GM12873 (cell line): ENCODE measurements at regions not wholly inside any gene's neighbourhood (a gene's known extent, or its start where the extent isn't known, plus 50 kb on each side); places are given as distances from the start of the nearest gene placed in this dataset.

Experiments used
- TF ChIP-seq, protein P1 (sequence below): IDR thresholded peaks from 2 replicates; pipeline ENCODE4 v1.5.1; 2012; ENCODE audit warnings: low read depth, mild to moderate bottlenecking, moderate library complexity, low read length, control low read depth; ENCODE audit not compliant: insufficient read depth; ENCODE audit errors: missing control alignments

DNA sequence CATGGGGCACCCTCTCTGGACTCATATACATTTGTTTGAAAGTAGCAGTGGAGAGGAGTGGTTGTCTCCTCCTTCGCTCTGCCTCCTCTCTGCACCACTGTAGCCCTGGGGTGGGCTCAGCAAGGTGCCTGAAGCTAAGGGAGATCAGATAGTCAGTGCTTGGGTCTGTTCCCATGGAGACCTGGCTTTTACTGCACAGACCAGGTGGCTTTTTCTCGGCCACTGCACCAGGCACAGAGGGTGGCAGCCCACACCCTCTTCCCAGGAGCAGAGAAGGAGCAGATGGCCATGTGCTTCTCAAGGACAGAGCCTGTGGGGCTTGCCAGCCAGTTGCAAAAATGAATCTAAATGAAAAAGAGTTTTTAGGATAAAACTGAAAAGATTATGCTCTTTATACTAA is 123.4 kb upstream of the KCNK1 start:
- TF ChIP-seq, protein P1, sequence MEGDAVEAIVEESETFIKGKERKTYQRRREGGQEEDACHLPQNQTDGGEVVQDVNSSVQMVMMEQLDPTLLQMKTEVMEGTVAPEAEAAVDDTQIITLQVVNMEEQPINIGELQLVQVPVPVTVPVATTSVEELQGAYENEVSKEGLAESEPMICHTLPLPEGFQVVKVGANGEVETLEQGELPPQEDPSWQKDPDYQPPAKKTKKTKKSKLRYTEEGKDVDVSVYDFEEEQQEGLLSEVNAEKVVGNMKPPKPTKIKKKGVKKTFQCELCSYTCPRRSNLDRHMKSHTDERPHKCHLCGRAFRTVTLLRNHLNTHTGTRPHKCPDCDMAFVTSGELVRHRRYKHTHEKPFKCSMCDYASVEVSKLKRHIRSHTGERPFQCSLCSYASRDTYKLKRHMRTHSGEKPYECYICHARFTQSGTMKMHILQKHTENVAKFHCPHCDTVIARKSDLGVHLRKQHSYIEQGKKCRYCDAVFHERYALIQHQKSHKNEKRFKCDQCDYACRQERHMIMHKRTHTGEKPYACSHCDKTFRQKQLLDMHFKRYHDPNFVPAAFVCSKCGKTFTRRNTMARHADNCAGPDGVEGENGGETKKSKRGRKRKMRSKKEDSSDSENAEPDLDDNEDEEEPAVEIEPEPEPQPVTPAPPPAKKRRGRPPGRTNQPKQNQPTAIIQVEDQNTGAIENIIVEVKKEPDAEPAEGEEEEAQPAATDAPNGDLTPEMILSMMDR: no peak

DNA sequence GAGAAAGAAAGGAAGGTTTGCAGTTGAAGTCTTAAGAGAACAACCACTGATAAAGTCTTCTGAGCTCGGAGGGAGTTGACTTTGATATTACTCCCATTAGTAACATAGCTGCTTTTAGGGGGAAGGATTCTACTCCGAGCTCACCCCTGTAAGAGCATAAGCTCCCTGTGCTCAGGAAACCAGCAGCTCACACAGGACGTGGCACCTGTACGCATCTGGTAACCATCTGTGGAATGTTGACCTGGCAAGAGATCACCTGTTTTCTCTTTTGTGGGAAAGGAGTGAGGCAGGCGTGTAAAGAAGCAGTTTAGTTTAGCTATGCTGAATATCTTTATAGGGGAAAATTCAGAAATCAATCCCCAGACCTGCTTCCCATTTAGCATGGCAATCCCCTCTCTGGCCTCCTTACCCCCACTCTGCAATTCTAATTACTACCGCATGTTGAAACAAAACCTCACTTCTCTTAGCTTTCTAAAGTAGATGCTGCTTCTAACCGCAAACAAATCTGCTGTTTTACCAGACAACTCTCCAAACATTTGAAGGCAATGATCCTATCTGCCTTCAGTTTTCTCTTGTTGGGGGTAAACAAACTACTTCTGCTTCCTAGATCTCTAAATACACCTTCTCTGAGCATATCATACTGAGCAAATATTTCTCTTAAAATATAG is 121.8 kb upstream of the KCNK1 start:
- TF ChIP-seq, protein P1: no peak

DNA sequence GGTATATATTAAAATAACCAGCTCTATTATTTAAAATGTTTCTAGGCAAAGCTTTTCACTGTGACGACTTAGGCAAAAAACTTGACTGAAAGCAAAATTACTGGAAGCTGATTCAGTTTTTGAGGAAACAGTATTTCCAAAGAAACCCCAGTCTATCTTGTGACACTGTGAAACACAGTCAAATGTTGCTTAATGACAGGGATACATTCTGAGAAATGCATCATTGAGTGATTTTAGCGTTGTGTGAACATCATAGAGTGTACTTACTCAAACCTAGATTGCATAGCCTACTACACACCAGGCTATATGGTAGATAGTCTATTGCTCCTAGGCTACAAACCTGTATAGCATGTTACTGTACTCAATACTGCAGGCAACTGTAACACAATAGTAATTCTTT is 116.9 kb upstream of the KCNK1 start:
- TF ChIP-seq, protein P1: no peak

GRCh38 chr1:233497679-233498078 is 116.2 kb upstream of the KCNK1 start:
- TF ChIP-seq, protein P1: no peak

GRCh38 chr1:233500106-233500505 is 113.8 kb upstream of the KCNK1 start:
- TF ChIP-seq, protein P1: no peak

- TF ChIP-seq, protein P1: no peak
Observed at GRCh38 chr1:233503366-233503954, 110.4 kb upstream of the KCNK1 start.

- TF ChIP-seq, protein P1: no peak
Observed at GRCh38 chr1:233505130-233505529, 108.8 kb upstream of the KCNK1 start.
